Esophagus squamous epithelium (tissue), 5 donors: ENCODE measurements at regions not wholly inside any gene's neighbourhood (a gene's known extent, or its start where the extent isn't known, plus 50 kb on each side); places are given as distances from the start of the nearest gene placed in this dataset.

Source experiments
- DNase-seq: peaks from one replicate; lab custom pipeline; 2025; lab: John Stamatoyannopoulos, UW
- H3K27ac ChIP-seq, 4 donors: fragments of 200-600 bp; sonication (generic); one replicate each; pipeline ENCODE4 v1.5.1; 2016 to 2019; ENCODE audit warnings: mild to moderate bottlenecking in 1 of 4
- H3K27me3 ChIP-seq, 4 donors: fragments of 200-600 bp; sonication (generic); 1 replicate in 3 of 4; 2 replicates in 1 of 4; pipeline versions ENCODE4 v1.5.1 to v1.6.0; 2017 to 2021; ENCODE audit warnings: antibody characterized with exemption in 1 of 4
- H3K36me3 ChIP-seq, 3 donors: fragments of 200-600 bp; sonication (generic); one replicate each; pipeline ENCODE4 v1.5.1; 2016 to 2019
- H3K4me1 ChIP-seq, 3 donors: fragments of 200-600 bp; sonication (generic); one replicate each; pipeline ENCODE4 v1.5.1; 2017 to 2019
- H3K4me3 ChIP-seq, 4 donors: fragments of 200-600 bp; sonication (generic); 1 replicate in 3 of 4; 2 replicates in 1 of 4; pipeline ENCODE4 v1.5.1; 2016 to 2019; ENCODE audit warnings: mild to moderate bottlenecking in 2 of 4, moderate library complexity in 1 of 4
- H3K9me3 ChIP-seq, 3 donors: fragments of 200-600 bp; sonication (generic); one replicate each; pipeline ENCODE4 v1.5.1; 2016 to 2019
- CTCF ChIP-seq, 6 experiments: fragments of 450-650 bp in 4 of 6; fragments of 200-600 bp in 2 of 6; sonication (generic) in 2 of 6; IDR thresholded peaks; one replicate each; pipeline ENCODE4 v1.5.1; 2016 to 2019; ENCODE audit warnings: antibody characterized with exemption in 6 of 6, mild to moderate bottlenecking in 4 of 6, moderate library complexity in 4 of 6
- POLR2A ChIP-seq, 4 donors: fragments of 450-650 bp; IDR thresholded peaks; one replicate each; pipeline ENCODE4 v1.6.1; 2017; ENCODE audit warnings: antibody characterized with exemption in 4 of 4, mild to moderate bottlenecking in 4 of 4, moderate library complexity in 3 of 4
- WGBS, 2 donors: methylation state at CpG; one replicate each; pipeline ENCODE4 v1.1.5; 2018; 5-methylcytosine and 5-hydroxymethylcytosine counted together
- intact Hi-C: fragments of 100-400 bp; cut with DNase I; formaldehyde crosslinking; loops from one replicate; pipeline ENCODE4 v1.15.0; 2022
- donor health status: DM: yes; HTN: yes; CAD: no.

GRCh38 chr2:133906396-133906795, 338.1 kb upstream of the NCKAP5 start:
- Histone ChIP-seq H3K4me3 (no peak overlapping the region), H3K9me3 (no peaks in the 10 kb centered on the region), H3K4me1 (no peaks in the 10 kb centered on the region), H3K36me3 (no peaks in the 10 kb centered on the region), H3K27me3 (peaks cover 0 to 32% (median 0%) of the 10 kb centered on the region in 4 donors), H3K27ac (no peak overlapping the region)
- intact Hi-C loops = no loop called here
- DNase-seq = no peak
- TF ChIP-seq CTCF (IDR thresholded peaks at IDR 0.05) (no peak), POLR2A (IDR thresholded peaks at IDR 0.05) (no peak)

- Histone ChIP-seq H3K27me3 (peaks cover 0 to 32% (median 0%) of the 10 kb centered on the region in 4 donors), H3K36me3 (no peaks in the 10 kb centered on the region), H3K9me3 (no peaks in the 10 kb centered on the region), H3K4me1 (no peaks in the 10 kb centered on the region), H3K27ac (no peak overlapping the region), H3K4me3 (no peak overlapping the region)
- no peak for DNase-seq
- intact Hi-C loops = no loop called here
- TF ChIP-seq POLR2A (IDR thresholded peaks at IDR 0.05) (no peak), CTCF (IDR thresholded peaks at IDR 0.05) (no peak)
Observed at GRCh38 chr2:133906926-133907325, 338.7 kb upstream of the NCKAP5 start.

- Histone ChIP-seq H3K9me3 (no peaks in the 10 kb centered on the region), H3K4me1 (no peaks in the 10 kb centered on the region), H3K36me3 (no peaks in the 10 kb centered on the region), H3K4me3 (no peak overlapping the region), H3K27me3 (peaks cover 0 to 20% (median 0%) of the 10 kb centered on the region in 4 donors), H3K27ac (no peak overlapping the region)
- DNase-seq = no peak
- intact Hi-C loops = no loop called here
- TF ChIP-seq CTCF (IDR thresholded peaks at IDR 0.05) (no peak), POLR2A (IDR thresholded peaks at IDR 0.05) (no peak)
Observed at GRCh38 chr2:133908171-133908570, 339.9 kb upstream of the NCKAP5 start.

- TF ChIP-seq POLR2A (IDR thresholded peaks at IDR 0.05) (no peak), CTCF (IDR thresholded peaks at IDR 0.05) (no peak)
- no peak overlapping the region for H3K4me3 ChIP-seq
- H3K27me3 ChIP-seq = peaks cover 0 to 7% (median 0%) of the 10 kb centered on the region in 4 donors
- no peak overlapping the region for H3K27ac ChIP-seq
- intact Hi-C loops = no loop called here
- H3K9me3 ChIP-seq = no peaks in the 10 kb centered on the region
- no peak for DNase-seq
- no peaks in the 10 kb centered on the region for H3K36me3 ChIP-seq
- 50 to 60% methylated on average over 1 of the region's 1 CpG for WGBS, 2 donors
- H3K4me1 ChIP-seq = no peaks in the 10 kb centered on the region
Observed at GRCh38 chr2:133918141-133918540, 335.7 kb upstream of the MGAT5 start.

- TF ChIP-seq POLR2A (IDR thresholded peaks at IDR 0.05) (no peak), CTCF (IDR thresholded peaks at IDR 0.05) (no peak)
- WGBS, 2 donors = 38 to 43% methylated on average over 3 of the region's 3 CpGs
- Histone ChIP-seq H3K9me3 (no peaks in the 10 kb centered on the region), H3K36me3 (no peaks in the 10 kb centered on the region), H3K4me1 (no peaks in the 10 kb centered on the region), H3K27ac (no peak overlapping the region), H3K27me3 (peaks cover 0 to 14% (median 0%) of the 10 kb centered on the region in 4 donors), H3K4me3 (no peak overlapping the region)
- no peak for DNase-seq
- intact Hi-C loops = no loop called here
Observed at GRCh38 chr2:133919285-133919684, 334.6 kb upstream of the MGAT5 start.
